Natural killer cell (primary cell): ENCODE measurements at regions not wholly inside any gene's neighbourhood (a gene's known extent, or its start where the extent isn't known, plus 50 kb on each side); places are given as distances from the start of the nearest gene placed in this dataset.

ENCODE experiments used
- ATAC-seq, 3 donors: fragments of 150-1000 bp in 2 of 3; fragments of 200-7000 bp in 1 of 3; cut with Tn5 transposase; 1 replicate in 1 of 3; 2 replicates in 2 of 3; pipeline ENCODE4 v1.10.0; 2021; ENCODE audit warnings: mild to moderate bottlenecking in 2 of 3, moderate library complexity in 2 of 3
- DNase-seq, 2 donors: peaks; one replicate each; pipeline versions ENCODE4 v3.0.0 to v3.0.0-alpha.2; 2013 to 2021; ENCODE audit warnings: mixed read lengths in 1 of 2
- H3K27ac ChIP-seq: one replicate; pipeline ENCODE4 v1.5.1; 2013; ENCODE audit warnings: mild to moderate bottlenecking, low read length
- H3K27me3 ChIP-seq: one replicate; pipeline ENCODE4 v1.6.1; 2013; ENCODE audit warnings: low read length; ENCODE audit not compliant: control insufficient read depth, insufficient read depth
- H3K36me3 ChIP-seq: one replicate; pipeline ENCODE4 v1.6.1; 2013; ENCODE audit warnings: low read length; ENCODE audit not compliant: control insufficient read depth, insufficient read depth
- H3K4me1 ChIP-seq: one replicate; pipeline ENCODE4 v1.6.1; 2013; ENCODE audit warnings: low read length; ENCODE audit not compliant: control insufficient read depth, insufficient read depth
- H3K4me3 ChIP-seq: one replicate; pipeline ENCODE4 v1.5.1; 2013; ENCODE audit warnings: low read length
- H3K9me3 ChIP-seq: one replicate; pipeline ENCODE4 v1.6.1; 2013; ENCODE audit warnings: low read length; ENCODE audit not compliant: control insufficient read depth, insufficient read depth
- H3K27ac Mint-ChIP-seq, 2 donors: one replicate each; pipeline ENCODE4 v1.8.0; 2022; ENCODE audit warnings: mild to moderate bottlenecking in 2 of 2, mixed read lengths in 2 of 2, moderate library complexity in 1 of 2
- H3K27me3 Mint-ChIP-seq, 2 donors: one replicate each; pipeline ENCODE4 v1.8.0; 2022; ENCODE audit warnings: low read depth in 2 of 2, mixed read lengths in 2 of 2
- H3K36me3 Mint-ChIP-seq: one replicate; pipeline ENCODE4 v1.8.0; 2022; ENCODE audit warnings: mixed read lengths
- H3K4me1 Mint-ChIP-seq, 2 donors: one replicate each; pipeline ENCODE4 v1.8.0; 2022; ENCODE audit warnings: mixed read lengths in 2 of 2
- H3K4me3 Mint-ChIP-seq: one replicate; pipeline ENCODE4 v1.8.0; 2022; ENCODE audit warnings: mild to moderate bottlenecking, moderate library complexity, mixed read lengths
- H3K9me3 Mint-ChIP-seq, 2 donors: one replicate each; pipeline ENCODE4 v1.8.0; 2022; ENCODE audit warnings: mixed read lengths in 2 of 2
- CTCF ChIP-seq: fragments of 200-600 bp; IDR thresholded peaks from one replicate; pipeline ENCODE4 v1.8.0; 2022; ENCODE audit warnings: antibody characterized with exemption
- WGBS: methylation state at CpG from one replicate; pipeline ENCODE4 v1.1.7; 2013; ENCODE audit warnings: missing lambda C conversion rate; ENCODE audit not compliant: insufficient coverage; 5-methylcytosine and 5-hydroxymethylcytosine counted together
- intact Hi-C: fragments of 100-400 bp; cut with micrococcal nuclease; formaldehyde crosslinking; loops from one replicate; pipeline ENCODE4 v1.14.2; 2022

GRCh38 chr16:73275024-73275423, 227.1 kb upstream of the ZFHX3 start:
- no peaks in the 10 kb centered on the region for H3K27me3 ChIP-seq
- no peak overlapping the region for H3K27ac Mint-ChIP-seq
- ATAC-seq (no peak), DNase-seq (no peak)
- no peaks in the 10 kb centered on the region for H3K9me3 ChIP-seq
- no peak for TF ChIP-seq CTCF
- no peak overlapping the region for H3K27ac ChIP-seq
- peaks cover 12 to 26% of the 10 kb centered on the region in 2 donors for H3K27me3 Mint-ChIP-seq
- H3K4me1 ChIP-seq = no peaks in the 10 kb centered on the region
- no peaks in the 10 kb centered on the region for H3K36me3 Mint-ChIP-seq
- 78% methylated on average over 3 of the region's 5 CpGs for WGBS
- no peaks in the 10 kb centered on the region for H3K36me3 ChIP-seq
- no peaks in the 10 kb centered on the region for H3K4me1 Mint-ChIP-seq
- intact Hi-C loops = no loop called here
- H3K4me3 Mint-ChIP-seq = no peak overlapping the region
- H3K4me3 ChIP-seq = no peak overlapping the region
- no peaks in the 10 kb centered on the region for H3K9me3 Mint-ChIP-seq

- Histone ChIP-seq H3K4me3 (no peak overlapping the region), H3K36me3 (no peaks in the 10 kb centered on the region), H3K27ac (no peak overlapping the region), H3K9me3 (no peaks in the 10 kb centered on the region), H3K27me3 (no peaks in the 10 kb centered on the region), H3K4me1 (no peaks in the 10 kb centered on the region)
- H3K36me3 Mint-ChIP-seq = no peaks in the 10 kb centered on the region
- H3K4me1 Mint-ChIP-seq = no peaks in the 10 kb centered on the region
- peaks cover 7 to 18% of the 10 kb centered on the region in 2 donors for H3K27me3 Mint-ChIP-seq
- WGBS = 100% methylated on average over 1 of the region's 1 CpG
- ATAC-seq (no peak), DNase-seq (no peak)
- no peak overlapping the region for H3K4me3 Mint-ChIP-seq
- no peak for TF ChIP-seq CTCF
- H3K9me3 Mint-ChIP-seq = no peaks in the 10 kb centered on the region
- H3K27ac Mint-ChIP-seq = no peak overlapping the region
- intact Hi-C loops = no loop called here
Observed at GRCh38 chr16:73274140-73274539, 226.2 kb upstream of the ZFHX3 start.

- H3K27ac ChIP-seq = no peak overlapping the region
- H3K36me3 ChIP-seq = no peaks in the 10 kb centered on the region
- no peaks in the 10 kb centered on the region for H3K4me1 Mint-ChIP-seq
- no peak for TF ChIP-seq CTCF
- H3K4me3 Mint-ChIP-seq = no peak overlapping the region
- no peaks in the 10 kb centered on the region for H3K4me1 ChIP-seq
- DNase-seq (no peak), ATAC-seq (no peak)
- H3K9me3 Mint-ChIP-seq = no peaks in the 10 kb centered on the region
- 91% methylated on average over 14 of the region's 14 CpGs for WGBS
- no peaks in the 10 kb centered on the region for H3K27me3 Mint-ChIP-seq
- H3K27me3 ChIP-seq = no peaks in the 10 kb centered on the region
- intact Hi-C loops = no loop called here
- H3K36me3 Mint-ChIP-seq = no peaks in the 10 kb centered on the region
- H3K4me3 ChIP-seq = no peak overlapping the region
- no peaks in the 10 kb centered on the region for H3K9me3 ChIP-seq
- H3K27ac Mint-ChIP-seq = no peak overlapping the region
Observed at GRCh38 chr16:73268366-73268993, 220.6 kb upstream of the ZFHX3 start.

- Mint-ChIP-seq H3K9me3 (no peaks in the 10 kb centered on the region), H3K4me1 (no peaks in the 10 kb centered on the region), H3K36me3 (no peaks in the 10 kb centered on the region), H3K27ac (no peak overlapping the region), H3K27me3 (peaks cover 0 to 3% of the 10 kb centered on the region in 2 donors), H3K4me3 (no peak overlapping the region)
- 35% methylated on average over 3 of the region's 5 CpGs for WGBS
- no peak overlapping the region for H3K27ac ChIP-seq
- H3K9me3 ChIP-seq = no peaks in the 10 kb centered on the region
- DNase-seq (no peak), ATAC-seq (no peak)
- H3K36me3 ChIP-seq = no peaks in the 10 kb centered on the region
- H3K4me3 ChIP-seq = no peak overlapping the region
- TF ChIP-seq CTCF = no peak
- no peaks in the 10 kb centered on the region for H3K27me3 ChIP-seq
- H3K4me1 ChIP-seq = no peaks in the 10 kb centered on the region
- intact Hi-C loops = no loop called here
Observed at GRCh38 chr16:73265935-73266334, 218.0 kb upstream of the ZFHX3 start.
